Right lobe of liver (tissue), 4 donors: ENCODE measurements at regions not wholly inside any gene's neighbourhood (a gene's known extent, or its start where the extent isn't known, plus 50 kb on each side); places are given as distances from the start of the nearest gene placed in this dataset.

Experiments used
- POLR2A ChIP-seq: fragments of 450-650 bp; IDR thresholded peaks from one replicate; pipeline ENCODE4 v1.6.1; 2017; ENCODE audit warnings: antibody characterized with exemption, mild to moderate bottlenecking
- TF ChIP-seq, protein P1 (sequence below), 4 donors: fragments of 200-600 bp in 3 of 4; fragments of 450-650 bp in 1 of 4; IDR thresholded peaks; one replicate each; pipeline versions ENCODE4 v1.5.1 to v1.8.0; 2016 to 2022; ENCODE audit warnings: antibody characterized with exemption in 4 of 4, mild to moderate bottlenecking in 2 of 4
- donor health status: DM: no; HTN: no; CAD: no.
- donor health status: DM: no; HTN: no; CAD: no.
- donor health status: DM: no; HTN: yes; CAD: no.

DNA sequence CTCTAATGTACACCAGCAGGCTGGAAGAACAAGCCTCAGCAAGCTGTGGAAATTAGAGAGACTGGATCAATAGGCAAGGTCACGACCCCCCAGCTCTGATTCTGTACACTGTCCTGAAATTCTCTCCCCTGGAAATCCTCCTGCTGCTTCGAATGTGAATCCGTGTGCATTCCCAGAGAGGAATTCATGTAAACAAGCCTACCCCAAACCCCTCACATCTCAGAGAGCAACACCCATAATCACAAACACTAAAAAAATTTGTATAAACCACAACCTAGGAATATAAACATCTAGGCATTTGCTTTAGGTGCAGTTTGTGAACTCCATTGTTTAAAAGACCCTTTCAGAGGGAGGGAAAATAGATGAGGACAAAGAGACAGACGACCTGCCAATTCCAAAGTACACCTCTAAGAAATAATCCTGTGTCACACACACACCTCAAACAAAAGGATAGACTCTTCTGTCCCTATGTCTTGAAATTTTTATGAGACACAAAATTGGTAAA lies 325.2 kb downstream of the WDR72 start:
- TF ChIP-seq, protein P1, sequence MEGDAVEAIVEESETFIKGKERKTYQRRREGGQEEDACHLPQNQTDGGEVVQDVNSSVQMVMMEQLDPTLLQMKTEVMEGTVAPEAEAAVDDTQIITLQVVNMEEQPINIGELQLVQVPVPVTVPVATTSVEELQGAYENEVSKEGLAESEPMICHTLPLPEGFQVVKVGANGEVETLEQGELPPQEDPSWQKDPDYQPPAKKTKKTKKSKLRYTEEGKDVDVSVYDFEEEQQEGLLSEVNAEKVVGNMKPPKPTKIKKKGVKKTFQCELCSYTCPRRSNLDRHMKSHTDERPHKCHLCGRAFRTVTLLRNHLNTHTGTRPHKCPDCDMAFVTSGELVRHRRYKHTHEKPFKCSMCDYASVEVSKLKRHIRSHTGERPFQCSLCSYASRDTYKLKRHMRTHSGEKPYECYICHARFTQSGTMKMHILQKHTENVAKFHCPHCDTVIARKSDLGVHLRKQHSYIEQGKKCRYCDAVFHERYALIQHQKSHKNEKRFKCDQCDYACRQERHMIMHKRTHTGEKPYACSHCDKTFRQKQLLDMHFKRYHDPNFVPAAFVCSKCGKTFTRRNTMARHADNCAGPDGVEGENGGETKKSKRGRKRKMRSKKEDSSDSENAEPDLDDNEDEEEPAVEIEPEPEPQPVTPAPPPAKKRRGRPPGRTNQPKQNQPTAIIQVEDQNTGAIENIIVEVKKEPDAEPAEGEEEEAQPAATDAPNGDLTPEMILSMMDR (IDR thresholded peaks at IDR 0.05), result no peak
- no peak for TF ChIP-seq POLR2A
